ENCODE measurements at regions not wholly inside any gene's neighbourhood (a gene's known extent, or its start where the extent isn't known, plus 50 kb on each side); places are given as distances from the start of the nearest gene placed in this dataset.

DNA sequence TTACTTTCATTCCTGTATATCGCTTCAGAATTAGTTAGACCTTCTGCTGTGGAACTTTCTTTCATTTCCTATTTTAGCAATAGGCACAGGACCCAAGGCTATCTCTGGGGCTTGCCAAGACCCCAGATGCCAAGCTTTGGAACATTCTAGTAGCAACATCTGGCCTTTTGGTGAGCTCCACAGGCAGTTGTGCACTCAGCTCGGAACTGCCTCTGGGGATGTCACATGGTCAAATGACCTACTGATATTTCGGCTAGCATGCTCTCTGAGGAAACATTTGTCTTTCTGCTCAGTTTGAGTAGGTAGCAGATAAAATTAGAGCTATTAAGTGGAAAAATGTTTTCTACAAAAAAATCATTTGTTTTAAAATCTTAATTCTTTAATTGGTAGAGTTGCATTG, 76.6 kb upstream of the ITGA4 start:
- no peak for DNase-seq (ENCODE audit: low read depth in 3 of 3)

DNA sequence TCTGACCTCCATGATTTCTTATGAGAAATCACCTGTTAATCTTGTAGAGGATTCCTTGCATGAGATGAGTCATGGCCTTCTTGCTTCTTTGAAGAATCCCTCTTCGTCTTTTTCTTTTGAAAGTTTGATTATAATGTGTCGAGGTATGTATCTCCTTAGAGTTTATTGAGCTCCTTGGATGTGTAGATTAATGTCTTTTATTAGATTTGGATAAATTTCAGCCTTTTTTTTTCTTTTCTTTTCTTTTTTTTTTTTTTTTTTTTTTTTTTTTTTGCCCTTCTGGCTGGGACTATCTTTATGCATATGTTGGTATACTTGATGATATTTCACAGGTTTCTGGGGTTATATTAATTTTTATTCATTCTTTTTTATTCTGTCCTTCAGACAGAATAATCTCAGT, 72.3 kb upstream of the ITGA4 start:
- DNase-seq (ENCODE audit: low read depth in 3 of 3) = no peak

DNA sequence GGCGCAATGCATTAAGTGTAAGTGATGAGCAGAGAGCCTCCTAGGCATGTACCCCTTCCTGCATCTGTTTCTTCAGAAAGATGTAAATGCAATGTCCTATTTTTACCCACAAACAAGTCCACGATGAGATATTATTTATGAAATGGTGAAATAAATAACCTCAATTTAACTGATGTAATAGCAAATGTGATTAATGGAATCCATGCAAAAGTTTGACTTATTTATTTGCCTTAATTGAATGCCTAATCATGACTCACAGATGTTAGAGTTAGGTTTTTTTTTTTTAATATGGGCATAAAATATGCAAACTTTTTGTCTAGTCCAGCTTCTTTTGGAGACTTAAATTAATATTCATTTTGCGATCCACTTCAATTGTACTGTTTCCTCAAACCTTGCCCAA, 67.7 kb upstream of the ITGA4 start:
- DNase-seq (ENCODE audit: low read depth in 3 of 3) = no peak

DNA sequence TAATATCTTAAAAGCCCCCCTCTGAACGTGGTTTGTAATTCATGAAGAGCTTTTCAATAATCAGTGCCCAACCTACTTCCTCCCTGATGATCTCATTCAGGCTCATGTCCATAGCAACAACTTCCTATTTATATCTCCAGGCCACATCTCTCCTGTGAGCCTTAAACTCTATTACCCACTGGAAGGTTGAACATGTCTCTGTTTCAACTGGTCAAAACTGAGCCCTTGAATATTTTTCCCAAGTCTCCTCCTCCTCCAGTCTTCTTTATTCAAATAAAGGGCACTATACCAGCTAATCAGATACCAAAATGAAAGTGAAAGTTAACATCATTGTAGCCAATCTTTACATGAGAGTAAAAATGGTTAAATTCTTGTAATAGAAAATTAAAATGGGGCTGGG, 63.7 kb upstream of the ITGA4 start:
- DNase-seq (ENCODE audit: low read depth in 3 of 3) = no peak

DNA sequence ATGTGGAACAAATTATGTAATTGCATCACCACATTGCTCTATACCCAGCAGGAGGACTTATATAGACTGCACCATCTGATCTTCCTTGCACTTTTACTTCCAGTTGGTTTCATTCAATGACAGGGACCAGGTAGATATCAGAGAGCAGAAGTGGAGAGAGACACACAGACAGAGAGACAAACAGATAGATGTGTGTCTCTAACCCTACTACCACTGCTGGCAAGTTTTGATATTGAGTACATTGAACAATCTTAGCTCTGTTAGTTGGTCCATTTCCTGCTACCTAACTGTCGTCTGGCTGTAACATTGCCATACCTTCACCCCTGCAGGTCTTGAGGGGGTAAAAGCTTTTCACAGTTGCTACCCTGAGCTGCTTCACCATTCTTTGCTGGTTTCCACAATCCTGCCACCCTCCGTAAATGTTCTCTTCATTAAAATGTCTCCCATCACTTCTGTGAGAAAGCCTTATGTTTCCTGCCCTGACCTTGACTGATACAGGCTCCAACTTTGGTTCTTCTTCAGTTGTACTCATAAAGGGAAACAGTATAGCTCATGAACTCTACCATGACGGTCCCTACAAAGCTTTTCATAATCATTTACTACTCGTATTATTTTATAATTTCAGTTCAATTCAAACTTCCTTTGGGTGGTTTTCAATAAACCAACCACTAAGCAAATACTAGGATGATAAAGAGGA, 62.3 kb upstream of the ITGA4 start:
- DNase-seq (ENCODE audit: low read depth in 3 of 3) = no peak

DNA sequence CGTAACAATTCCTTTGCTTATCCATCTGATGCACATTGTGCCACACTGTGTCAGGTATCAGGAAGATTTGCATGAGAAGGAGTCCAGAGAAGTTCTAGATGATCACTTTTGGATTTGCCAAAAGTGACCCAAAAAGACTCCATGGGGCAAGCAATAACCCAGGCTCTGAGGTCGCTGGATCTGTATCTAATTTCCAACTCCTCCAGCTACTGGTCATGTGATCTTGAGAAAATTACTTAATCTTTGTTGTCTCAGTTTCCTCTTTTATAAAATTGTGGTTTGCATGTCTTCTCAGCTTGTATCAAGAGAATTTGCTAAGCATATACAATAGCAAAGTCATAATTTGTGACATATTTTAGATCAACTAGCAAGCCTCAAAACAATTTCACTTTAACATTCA, 61.3 kb upstream of the ITGA4 start:
- no peak for DNase-seq (ENCODE audit: low read depth in 3 of 3)

DNA sequence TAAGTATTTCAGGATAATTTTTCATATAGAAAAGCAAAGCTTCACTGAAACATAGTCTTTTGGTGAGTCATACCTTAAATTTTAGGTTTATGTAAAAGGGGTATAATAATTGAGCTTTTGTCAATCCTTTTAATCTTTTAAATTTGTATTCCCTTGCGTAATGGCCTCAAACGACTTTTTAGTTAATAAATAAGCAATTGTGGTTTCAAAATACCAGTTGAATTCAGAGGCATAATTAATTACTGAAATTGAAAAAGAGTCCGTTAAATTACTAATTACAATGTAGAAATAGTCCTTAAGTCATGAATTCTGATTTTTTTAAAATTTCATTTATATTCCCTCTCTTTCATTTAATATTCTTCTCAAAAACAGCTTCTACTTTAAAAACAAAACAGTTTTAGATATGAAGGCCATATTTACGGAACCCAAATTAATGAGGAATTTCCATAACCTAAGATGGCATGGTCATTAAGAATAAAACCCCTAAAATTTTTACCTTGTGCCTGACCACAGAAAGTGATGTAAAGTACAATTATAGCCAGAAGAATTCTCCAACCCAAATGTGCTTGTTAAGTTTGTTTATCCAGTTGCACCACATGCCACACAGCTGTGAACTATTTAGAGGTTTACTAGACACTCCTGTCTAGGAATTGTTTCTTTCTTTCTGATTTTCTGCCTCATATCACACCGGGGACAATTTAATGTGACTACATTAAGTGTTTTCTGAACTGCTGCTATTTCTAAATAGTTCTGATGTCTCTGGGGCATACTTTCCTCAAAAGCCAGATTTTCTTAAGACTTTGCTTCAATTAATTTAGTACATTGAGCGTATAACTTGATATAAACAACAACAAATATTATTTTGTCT, 60.7 kb upstream of the ITGA4 start:
- DNase-seq (ENCODE audit: low read depth in 3 of 3) = no peak

DNA sequence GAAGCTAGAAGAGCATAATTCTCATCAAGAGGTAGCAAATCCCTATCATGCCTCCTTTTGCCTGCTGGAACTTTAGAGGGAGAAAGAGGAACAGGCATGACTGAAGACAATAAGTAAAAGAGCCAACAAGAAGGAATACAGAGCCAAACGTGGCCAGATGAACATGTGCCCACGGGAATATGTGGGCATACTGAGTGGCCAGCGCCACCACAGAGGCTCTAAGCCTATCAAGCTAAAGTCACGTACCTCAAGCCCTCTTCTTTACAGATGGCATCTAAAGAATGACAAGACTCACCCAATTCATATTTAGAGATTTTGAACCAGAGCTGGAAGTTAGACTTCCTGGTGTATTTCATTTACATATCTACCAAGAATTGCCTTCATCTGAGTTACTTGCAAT, 59.9 kb upstream of the ITGA4 start:
- DNase-seq (ENCODE audit: low read depth in 3 of 3) = no peak

DNA sequence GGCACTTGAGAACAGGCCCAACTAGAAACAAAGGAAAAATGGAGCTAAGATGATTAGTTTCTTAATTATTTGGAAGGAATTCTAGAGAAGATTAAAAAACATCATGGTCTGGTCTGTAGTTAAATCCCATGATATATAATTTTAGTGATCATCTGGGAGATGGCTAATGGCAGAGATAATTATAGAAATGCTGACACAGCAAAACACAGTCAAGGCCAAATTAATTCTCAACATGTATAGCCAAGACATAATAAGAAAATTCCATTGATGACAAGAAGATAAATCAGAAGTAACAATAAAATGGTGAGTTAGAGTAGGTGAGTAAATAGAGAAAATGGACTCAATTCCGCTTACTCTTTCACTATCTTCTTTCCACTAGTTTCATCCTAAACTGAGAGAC, 59.2 kb upstream of the ITGA4 start:
- DNase-seq (ENCODE audit: low read depth in 3 of 3) = no peak

DNA sequence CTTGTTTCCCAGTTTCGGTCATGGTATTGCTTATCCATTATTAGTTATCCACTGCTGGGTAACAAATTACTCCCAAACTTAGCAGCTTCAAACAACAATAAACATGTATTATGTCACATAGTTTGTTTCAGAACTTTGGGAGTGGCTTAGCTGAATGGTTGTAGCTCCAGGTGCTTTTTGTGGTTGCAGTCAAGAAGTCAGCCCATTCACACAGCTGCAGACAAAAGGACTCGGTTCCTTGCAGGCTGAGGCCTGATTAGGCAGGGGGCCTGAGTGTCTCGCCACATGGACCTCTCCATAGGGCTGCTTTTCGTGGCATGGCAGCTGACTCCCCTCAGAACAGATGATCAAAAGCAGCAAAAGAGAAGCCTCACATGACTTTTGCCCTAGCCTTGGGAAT, 58.2 kb upstream of the ITGA4 start:
- DNase-seq (ENCODE audit: low read depth in 3 of 3) = no peak

DNA sequence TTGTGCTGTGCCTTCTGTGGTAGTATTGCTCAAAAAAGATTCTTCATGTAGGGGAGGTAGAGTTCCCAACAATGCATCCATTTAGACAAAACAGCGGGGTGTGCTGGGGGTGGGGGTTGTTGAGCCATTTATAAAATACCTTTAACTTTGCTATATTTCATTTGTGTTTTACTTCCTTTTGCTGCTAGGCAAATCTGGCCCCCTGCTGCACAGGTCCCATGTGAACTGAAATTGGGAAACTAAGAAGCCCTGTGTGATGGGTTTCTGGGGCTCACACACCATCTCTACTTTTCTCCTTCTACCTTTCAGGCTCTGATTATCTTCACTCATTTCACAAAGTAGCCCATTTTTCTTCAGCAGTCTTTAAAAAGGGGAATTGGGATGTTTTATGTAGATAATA, 52.7 kb upstream of the ITGA4 start:
- DNase-seq (ENCODE audit: low read depth in 3 of 3) = no peak

DNA sequence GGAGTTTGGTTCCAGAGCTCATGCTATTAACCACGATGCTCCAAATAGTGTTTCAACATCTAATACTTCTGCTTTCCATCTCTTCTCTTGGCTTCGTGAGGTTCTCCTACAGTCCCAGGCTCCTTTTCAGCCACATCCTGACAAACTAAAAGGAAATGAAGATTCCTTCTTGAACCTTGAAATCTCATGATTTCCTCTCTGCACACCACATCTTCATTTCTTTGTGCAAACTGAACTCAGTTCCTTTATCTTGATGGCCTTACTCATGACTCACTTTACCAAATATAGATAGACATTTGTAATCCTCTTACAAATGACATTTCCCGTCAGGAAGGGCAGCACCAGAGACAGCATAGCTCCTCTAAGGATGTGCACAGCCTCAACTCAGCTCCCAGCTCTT, 50.0 kb upstream of the ITGA4 start:
- no peak for DNase-seq (ENCODE audit: low read depth in 3 of 3)
